ENCODE measurements at regions not wholly inside any gene's neighbourhood (a gene's known extent, or its start where the extent isn't known, plus 50 kb on each side); places are given as distances from the start of the nearest gene placed in this dataset.

GRCh38 chrX:96436105-96436504 lies 248.5 kb upstream of the DIAPH2 start:
- TF ChIP-seq, protein P1, sequence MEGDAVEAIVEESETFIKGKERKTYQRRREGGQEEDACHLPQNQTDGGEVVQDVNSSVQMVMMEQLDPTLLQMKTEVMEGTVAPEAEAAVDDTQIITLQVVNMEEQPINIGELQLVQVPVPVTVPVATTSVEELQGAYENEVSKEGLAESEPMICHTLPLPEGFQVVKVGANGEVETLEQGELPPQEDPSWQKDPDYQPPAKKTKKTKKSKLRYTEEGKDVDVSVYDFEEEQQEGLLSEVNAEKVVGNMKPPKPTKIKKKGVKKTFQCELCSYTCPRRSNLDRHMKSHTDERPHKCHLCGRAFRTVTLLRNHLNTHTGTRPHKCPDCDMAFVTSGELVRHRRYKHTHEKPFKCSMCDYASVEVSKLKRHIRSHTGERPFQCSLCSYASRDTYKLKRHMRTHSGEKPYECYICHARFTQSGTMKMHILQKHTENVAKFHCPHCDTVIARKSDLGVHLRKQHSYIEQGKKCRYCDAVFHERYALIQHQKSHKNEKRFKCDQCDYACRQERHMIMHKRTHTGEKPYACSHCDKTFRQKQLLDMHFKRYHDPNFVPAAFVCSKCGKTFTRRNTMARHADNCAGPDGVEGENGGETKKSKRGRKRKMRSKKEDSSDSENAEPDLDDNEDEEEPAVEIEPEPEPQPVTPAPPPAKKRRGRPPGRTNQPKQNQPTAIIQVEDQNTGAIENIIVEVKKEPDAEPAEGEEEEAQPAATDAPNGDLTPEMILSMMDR (conservative IDR thresholded peaks at IDR 0.05; ENCODE audit: low read depth, low read length), result no peak
- DNase-seq (ENCODE audit: low read depth), result peak; percentile 20
- H3K4me3 ChIP-seq (ENCODE audit: low read depth, low read length), result no peak overlapping the region

- DNase-seq (ENCODE audit: low read depth), result no peak
- TF ChIP-seq, protein P1 (conservative IDR thresholded peaks at IDR 0.05; ENCODE audit: low read depth, low read length), result no peak
- H3K4me3 ChIP-seq (ENCODE audit: low read depth, low read length), result no peak overlapping the region
Measured at GRCh38 chrX:96438803-96439202, 245.8 kb upstream of the DIAPH2 start.

DNA sequence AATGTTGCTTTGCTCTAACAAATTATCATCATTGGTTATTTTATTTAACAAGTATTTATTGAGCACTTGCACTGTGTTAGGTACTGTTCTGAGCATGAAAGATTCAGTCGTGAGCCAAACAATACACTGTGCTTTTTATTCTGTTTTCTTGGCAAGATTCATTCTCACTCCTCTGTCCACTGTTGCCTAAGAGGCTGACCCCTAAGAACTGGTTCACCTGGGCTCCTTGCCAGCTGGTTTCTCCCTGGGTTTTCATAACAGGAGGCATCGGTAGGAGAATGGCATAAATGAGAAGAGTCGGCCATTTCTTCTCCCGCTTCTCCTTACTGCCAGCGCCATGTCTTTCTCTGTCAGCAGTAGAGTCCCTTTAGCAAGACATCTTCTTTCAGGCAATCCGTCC lies 243.7 kb upstream of the DIAPH2 start:
- H3K4me3 ChIP-seq (ENCODE audit: low read depth, low read length), result no peak overlapping the region
- peak; percentile 25 for DNase-seq (ENCODE audit: low read depth)
- TF ChIP-seq, protein P1 (conservative IDR thresholded peaks at IDR 0.05; ENCODE audit: low read depth, low read length), result no peak

- no peak overlapping the region for H3K4me3 ChIP-seq (ENCODE audit: low read depth, low read length)
- TF ChIP-seq, protein P1 (conservative IDR thresholded peaks at IDR 0.05; ENCODE audit: low read depth, low read length), result no peak
- DNase-seq (ENCODE audit: low read depth), result no peak
Measured at GRCh38 chrX:96445531-96446065, 239.0 kb upstream of the DIAPH2 start.

DNA sequence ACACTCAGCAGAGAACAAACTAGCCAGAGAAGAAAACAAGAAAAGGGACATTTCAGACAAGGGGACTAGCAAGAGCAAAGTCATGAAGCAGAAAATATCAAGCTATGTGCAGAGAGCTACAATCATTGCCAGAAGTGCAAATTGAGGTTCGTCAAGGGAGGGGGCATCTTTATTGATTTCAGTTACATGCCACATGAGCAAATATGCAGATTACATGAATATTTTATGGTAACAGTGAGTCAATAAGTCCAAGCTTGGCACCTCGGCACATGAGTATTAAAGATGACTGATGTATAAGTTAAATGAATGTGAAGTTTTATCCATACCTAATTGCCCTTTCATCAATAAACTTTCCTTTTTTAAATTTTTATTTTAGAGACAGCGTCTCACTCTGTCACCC lies 238.1 kb upstream of the DIAPH2 start:
- TF ChIP-seq, protein P1 (conservative IDR thresholded peaks at IDR 0.05; ENCODE audit: low read depth, low read length), result no peak
- H3K4me3 ChIP-seq (ENCODE audit: low read depth, low read length), result no peak overlapping the region
- no peak for DNase-seq (ENCODE audit: low read depth)

- H3K4me3 ChIP-seq (ENCODE audit: low read depth, low read length), result no peak overlapping the region
- DNase-seq (ENCODE audit: low read depth), result no peak
- TF ChIP-seq, protein P1 (conservative IDR thresholded peaks at IDR 0.05; ENCODE audit: low read depth, low read length), result no peak
Measured at GRCh38 chrX:96447161-96447560, 237.5 kb upstream of the DIAPH2 start.

- no peak for DNase-seq (ENCODE audit: low read depth)
- no peak overlapping the region for H3K4me3 ChIP-seq (ENCODE audit: low read depth, low read length)
- TF ChIP-seq, protein P1 (conservative IDR thresholded peaks at IDR 0.05; ENCODE audit: low read depth, low read length), result no peak
Measured at GRCh38 chrX:96449191-96449590, 235.5 kb upstream of the DIAPH2 start.
